Kidney epithelial cell (primary cell): ENCODE measurements at regions not wholly inside any gene's neighbourhood (a gene's known extent, or its start where the extent isn't known, plus 50 kb on each side); places are given as distances from the start of the nearest gene placed in this dataset.
"Not testable (repeated sequence)": the region's sequence is repeated elsewhere in the genome, so short reads cannot be mapped to it uniquely, and the experiment has no call there.

Experiments used
- DNase-seq: peaks from one replicate; pipeline ENCODE4 v3.0.0-alpha.2; 2010; ENCODE audit warnings: low read depth
- H3K27me3 ChIP-seq: 2 replicates; pipeline ENCODE4 v1.6.0; 2011; ENCODE audit warnings: low read length; ENCODE audit not compliant: control insufficient read depth, insufficient read depth
- H3K36me3 ChIP-seq: 2 replicates; pipeline ENCODE4 v1.5.1; 2011; ENCODE audit warnings: low read length; ENCODE audit not compliant: control insufficient read depth, insufficient read depth
- H3K4me3 ChIP-seq: 2 replicates; pipeline ENCODE4 v1.5.1; 2011; ENCODE audit warnings: low read depth, mild to moderate bottlenecking, control low read depth, low read length
- TF ChIP-seq, protein P1 (sequence below): IDR thresholded peaks from 2 replicates; pipeline ENCODE4 v1.5.1; 2011; ENCODE audit warnings: mild to moderate bottlenecking, moderate library complexity, low read length, control low read depth, inconsistent platforms; ENCODE audit not compliant: insufficient read depth, poor library complexity, severe bottlenecking

DNA sequence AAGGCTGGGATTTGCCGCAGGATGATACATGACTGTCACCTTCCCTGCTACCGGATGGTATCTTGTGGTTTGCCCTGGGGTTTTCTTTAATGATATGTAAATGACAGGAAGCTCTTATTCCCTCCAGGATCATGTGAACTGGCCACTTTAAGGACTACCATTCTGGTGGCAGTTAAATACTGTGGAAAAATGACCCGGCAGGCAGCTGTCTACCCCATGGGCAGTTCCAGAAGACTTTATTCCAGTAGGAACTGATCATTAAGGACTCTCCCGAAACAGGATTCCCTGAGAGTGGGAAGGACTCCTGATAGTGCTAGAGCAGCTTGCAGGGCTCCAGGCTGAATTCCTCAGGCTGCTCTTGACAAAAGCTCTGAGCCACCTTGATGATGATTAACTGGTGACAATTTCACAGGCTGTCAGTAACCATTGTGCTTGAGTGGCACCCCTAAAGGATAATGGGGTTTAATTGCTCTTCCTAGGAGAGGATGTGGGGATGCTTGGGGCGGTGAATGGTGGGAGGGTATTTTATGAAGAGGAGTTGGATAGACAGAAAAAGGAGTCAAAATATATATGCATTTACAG, 212.0 kb downstream of the CPS1 start:
- TF ChIP-seq, protein P1, sequence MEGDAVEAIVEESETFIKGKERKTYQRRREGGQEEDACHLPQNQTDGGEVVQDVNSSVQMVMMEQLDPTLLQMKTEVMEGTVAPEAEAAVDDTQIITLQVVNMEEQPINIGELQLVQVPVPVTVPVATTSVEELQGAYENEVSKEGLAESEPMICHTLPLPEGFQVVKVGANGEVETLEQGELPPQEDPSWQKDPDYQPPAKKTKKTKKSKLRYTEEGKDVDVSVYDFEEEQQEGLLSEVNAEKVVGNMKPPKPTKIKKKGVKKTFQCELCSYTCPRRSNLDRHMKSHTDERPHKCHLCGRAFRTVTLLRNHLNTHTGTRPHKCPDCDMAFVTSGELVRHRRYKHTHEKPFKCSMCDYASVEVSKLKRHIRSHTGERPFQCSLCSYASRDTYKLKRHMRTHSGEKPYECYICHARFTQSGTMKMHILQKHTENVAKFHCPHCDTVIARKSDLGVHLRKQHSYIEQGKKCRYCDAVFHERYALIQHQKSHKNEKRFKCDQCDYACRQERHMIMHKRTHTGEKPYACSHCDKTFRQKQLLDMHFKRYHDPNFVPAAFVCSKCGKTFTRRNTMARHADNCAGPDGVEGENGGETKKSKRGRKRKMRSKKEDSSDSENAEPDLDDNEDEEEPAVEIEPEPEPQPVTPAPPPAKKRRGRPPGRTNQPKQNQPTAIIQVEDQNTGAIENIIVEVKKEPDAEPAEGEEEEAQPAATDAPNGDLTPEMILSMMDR, result no peak
- Histone ChIP-seq H3K36me3 (no peaks in the 10 kb centered on the region), H3K4me3 (no peak overlapping the region), H3K27me3 (no peaks in the 10 kb centered on the region)
- DNase-seq, result no peak

DNA sequence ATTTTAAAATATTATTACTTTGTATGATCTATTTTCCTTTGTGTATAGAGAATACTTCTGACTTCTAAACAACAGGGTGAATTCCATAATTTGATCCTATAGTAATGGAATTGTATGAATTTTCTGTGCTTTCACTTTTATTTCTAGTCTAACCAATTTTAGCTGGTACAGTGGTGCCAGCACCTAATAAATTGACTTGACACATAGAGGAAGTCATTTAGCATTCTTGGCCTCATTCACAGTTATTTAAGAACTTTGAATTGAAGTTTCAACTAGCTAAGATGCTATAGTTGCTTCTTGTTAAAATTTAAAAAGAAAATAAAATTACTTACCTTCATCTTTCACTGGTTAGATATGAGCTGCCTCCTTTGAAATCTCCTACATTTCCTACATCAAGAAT, 220.4 kb downstream of the CPS1 start:
- Histone ChIP-seq H3K36me3 (no peaks in the 10 kb centered on the region), H3K27me3 (no peaks in the 10 kb centered on the region), H3K4me3 (no peak overlapping the region)
- no peak for DNase-seq
- TF ChIP-seq, protein P1, result no peak

DNA sequence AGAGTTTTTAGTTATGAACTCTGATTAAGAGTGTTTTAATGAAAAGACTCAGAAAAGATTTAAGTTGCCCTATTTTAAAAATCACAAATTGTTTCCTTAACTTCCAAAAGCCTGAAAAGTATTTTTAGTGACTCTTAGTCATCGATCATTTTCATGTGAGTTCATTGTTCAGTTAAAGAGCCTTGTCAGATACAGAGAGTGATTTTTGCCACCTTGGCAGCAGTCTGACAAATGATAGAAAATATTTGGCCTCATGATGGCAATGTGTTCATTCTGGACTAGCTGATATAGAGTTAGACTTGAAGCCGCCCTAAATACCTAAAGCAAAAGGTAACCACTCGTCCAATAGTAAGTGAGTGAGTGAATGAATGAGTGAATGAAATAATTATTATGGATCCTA, 225.8 kb downstream of the CPS1 start:
- DNase-seq, result no peak
- Histone ChIP-seq H3K4me3 (no peak overlapping the region), H3K27me3 (no peaks in the 10 kb centered on the region), H3K36me3 (no peaks in the 10 kb centered on the region)
- TF ChIP-seq, protein P1, result no peak

DNA sequence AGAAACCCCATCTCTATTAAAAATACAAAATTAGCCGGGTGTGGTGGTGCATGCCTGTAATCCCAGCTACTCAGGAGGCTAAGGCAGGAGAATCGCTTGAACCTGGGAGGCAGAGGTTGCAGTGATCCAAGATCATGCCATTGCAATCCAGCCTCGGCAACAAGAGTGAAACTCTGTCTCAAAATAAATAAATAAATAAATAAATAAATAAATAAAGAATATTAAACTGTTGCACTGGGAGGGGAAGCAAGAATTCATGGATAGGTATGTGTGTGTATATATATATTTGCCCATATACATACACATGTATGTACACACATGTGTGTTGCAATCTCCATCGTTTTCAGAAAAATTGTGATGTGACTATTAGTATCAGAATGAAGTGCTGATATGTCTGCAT, 231.4 kb downstream of the CPS1 start:
- DNase-seq, H3K4me3 ChIP-seq, H3K36me3 ChIP-seq, H3K27me3 ChIP-seq: not testable (repeated sequence)

DNA sequence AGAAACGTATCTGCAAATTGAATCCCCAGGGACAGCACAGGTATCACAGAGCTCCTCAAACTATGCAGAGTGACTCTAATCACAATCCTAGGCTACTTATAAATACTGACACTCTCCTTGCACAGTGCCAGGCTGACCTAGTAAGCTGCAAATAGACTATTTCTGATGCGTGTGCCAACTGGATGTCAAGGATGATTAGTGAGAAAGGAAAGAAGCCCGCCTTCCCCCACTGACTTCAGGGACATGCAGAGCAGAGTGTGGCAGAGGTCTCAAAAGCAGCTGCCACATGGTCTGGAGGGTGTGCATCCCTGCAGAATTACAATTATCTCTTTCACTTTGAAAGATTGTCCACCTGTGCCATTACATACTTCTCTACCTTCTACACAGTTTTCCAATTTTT, 235.6 kb downstream of the CPS1 start:
- TF ChIP-seq, protein P1, result no peak
- Histone ChIP-seq H3K36me3 (no peaks in the 10 kb centered on the region), H3K27me3 (no peaks in the 10 kb centered on the region), H3K4me3 (no peak overlapping the region)
- DNase-seq, result no peak

DNA sequence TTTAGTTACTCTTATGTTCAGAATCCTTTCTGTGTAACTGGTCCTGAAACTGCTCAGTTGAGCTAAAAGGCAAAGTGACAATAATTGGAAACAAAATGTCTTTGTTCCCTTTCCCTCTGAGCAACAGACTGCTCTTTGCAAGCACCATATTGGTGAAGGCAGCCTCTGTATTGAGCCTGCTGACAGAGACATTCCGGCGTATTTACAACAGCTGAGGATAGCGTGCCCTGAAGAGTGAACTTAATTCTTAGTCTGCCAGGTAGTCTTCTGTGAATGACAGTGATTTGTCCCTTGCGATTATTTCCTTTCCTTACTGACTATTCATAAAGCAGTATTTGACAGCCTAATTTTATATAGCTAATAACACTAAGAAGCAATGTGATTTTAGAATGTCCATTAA, 239.1 kb downstream of the CPS1 start:
- TF ChIP-seq, protein P1, result no peak
- Histone ChIP-seq H3K36me3 (no peaks in the 10 kb centered on the region), H3K27me3 (no peaks in the 10 kb centered on the region), H3K4me3 (no peak overlapping the region)
- DNase-seq, result no peak

DNA sequence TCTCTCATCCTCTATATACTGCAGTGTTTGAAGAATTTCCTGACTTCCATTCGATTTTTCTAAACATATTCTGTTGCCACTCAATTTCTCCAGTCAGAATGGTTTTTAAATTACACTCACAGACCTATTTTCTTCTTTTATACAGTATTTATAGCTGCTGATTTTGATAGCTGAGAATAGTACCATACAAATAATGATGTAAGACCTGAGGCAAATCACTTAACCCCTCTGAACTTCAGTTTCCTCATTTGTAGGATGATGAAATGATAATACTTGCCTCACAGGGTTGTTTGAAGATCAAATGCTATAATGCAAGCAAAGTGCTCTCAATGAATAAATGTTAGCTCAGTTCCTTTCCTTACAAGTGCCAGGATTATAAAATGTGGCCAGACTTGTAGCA, 241.8 kb downstream of the CPS1 start:
- no peaks in the 10 kb centered on the region for H3K36me3 ChIP-seq
- no peaks in the 10 kb centered on the region for H3K27me3 ChIP-seq
- H3K4me3 ChIP-seq, result no peak overlapping the region
- DNase-seq, result no peak
- TF ChIP-seq, protein P1, result no peak
